Ovary (tissue), 7 donors: ENCODE measurements at regions not wholly inside any gene's neighbourhood (a gene's known extent, or its start where the extent isn't known, plus 50 kb on each side); places are given as distances from the start of the nearest gene placed in this dataset.

Experiments
- DNase-seq, 5 donors: peaks; one replicate each; pipeline ENCODE4 v3.0.0-alpha.2; 2019 to 2020
- H3K27ac ChIP-seq, 2 donors: fragments of 200-600 bp; one replicate each; pipeline versions ENCODE4 v1.5.1 to v1.8.0; 2019 to 2022
- H3K27me3 ChIP-seq: fragments of 200-600 bp; one replicate; pipeline ENCODE4 v1.8.0; 2022
- H3K36me3 ChIP-seq: fragments of 200-600 bp; sonication (generic); one replicate; pipeline ENCODE4 v1.5.1; 2019
- H3K4me1 ChIP-seq: one replicate; pipeline ENCODE4 v1.8.1; 2013; ENCODE audit warnings: mild to moderate bottlenecking, moderate library complexity; ENCODE audit not compliant: insufficient read depth
- H3K4me3 ChIP-seq: fragments of 200-600 bp; sonication (generic); one replicate; pipeline ENCODE4 v1.5.1; 2017
- H3K9me3 ChIP-seq, 2 donors: fragments of 200-600 bp in 1 of 2; sonication (generic) in 1 of 2; one replicate each; pipeline versions ENCODE4 v1.5.1 to v1.8.1; 2013 to 2019; ENCODE audit warnings: mild to moderate bottlenecking in 1 of 2, moderate library complexity in 1 of 2
- EP300 ChIP-seq: sonication (generic); formaldehyde crosslinking; IDR thresholded peaks from one replicate; pipeline ENCODE4 v1.6.1; 2017; ENCODE audit warnings: antibody characterized with exemption
- POLR2A ChIP-seq: fragments of 450-650 bp; IDR thresholded peaks from one replicate; pipeline ENCODE4 v1.6.1; 2017; ENCODE audit warnings: antibody characterized with exemption, mild to moderate bottlenecking, moderate library complexity
- WGBS, 3 donors: extraction: QIAGEN DNeasy Blood & Tissue Kit in 1 of 3; methylation state at CpG; one replicate each; pipeline versions ENCODE4 v1.1.5 to v1.1.7; 2013 to 2017; 5-methylcytosine and 5-hydroxymethylcytosine counted together
- intact Hi-C, 4 donors: fragments of 100-400 bp; cut with DNase I; formaldehyde crosslinking; loops; one replicate each; pipeline versions ENCODE4 v1.11.0 to v1.15.1; 2022 to 2023
- TF ChIP-seq, protein P1 (sequence below), 3 donors: fragments of 450-650 bp in 2 of 3; fragments of 200-600 bp in 1 of 3; IDR thresholded peaks; one replicate each; pipeline versions ENCODE4 v1.5.1 to v1.8.0; 2016 to 2022; ENCODE audit warnings: antibody characterized with exemption in 3 of 3, mild to moderate bottlenecking in 1 of 3
- donor health status: DM: no; HTN: no; CAD: no; lungs with moderate emphysema.
- donor health status: DM: no; HTN: no; CAD: no.
- donor health status: Bipolar disorder and iron deficiency.
- donor health status: DM: no; HTN: no; CAD: no.
- donor health status: DM: yes; HTN: yes; CAD: no.

DNA sequence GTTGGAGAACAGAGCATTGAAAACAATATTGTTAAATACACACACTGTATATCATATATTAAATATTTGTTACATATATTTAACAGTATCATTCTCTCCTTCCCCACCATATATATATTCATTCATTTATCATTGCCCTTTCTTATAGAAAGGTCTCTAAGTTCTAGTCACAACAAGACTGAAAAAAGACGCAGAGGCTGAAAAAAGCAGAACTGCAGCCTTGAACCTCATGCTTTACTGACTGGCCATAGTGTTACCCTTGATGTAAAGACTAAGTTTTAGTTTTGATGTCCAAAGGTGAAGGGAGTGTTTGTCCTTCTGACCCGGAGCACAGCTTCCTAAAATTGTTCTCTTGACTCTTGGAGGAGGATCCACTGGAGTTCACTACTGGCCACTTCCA is 247.9 kb downstream of the PTEN start:
- H3K4me1 ChIP-seq, result no peaks in the 10 kb centered on the region
- no peak overlapping the region for H3K27ac ChIP-seq
- WGBS, 3 donors, result 78 to 90% (median 82%) methylated on average over 2 of the region's 2 CpGs
- H3K9me3 ChIP-seq, result no peaks in the 10 kb centered on the region
- H3K27me3 ChIP-seq, result no peaks in the 10 kb centered on the region
- TF ChIP-seq POLR2A (no peak), EP300 (no peak)
- TF ChIP-seq, protein P1, sequence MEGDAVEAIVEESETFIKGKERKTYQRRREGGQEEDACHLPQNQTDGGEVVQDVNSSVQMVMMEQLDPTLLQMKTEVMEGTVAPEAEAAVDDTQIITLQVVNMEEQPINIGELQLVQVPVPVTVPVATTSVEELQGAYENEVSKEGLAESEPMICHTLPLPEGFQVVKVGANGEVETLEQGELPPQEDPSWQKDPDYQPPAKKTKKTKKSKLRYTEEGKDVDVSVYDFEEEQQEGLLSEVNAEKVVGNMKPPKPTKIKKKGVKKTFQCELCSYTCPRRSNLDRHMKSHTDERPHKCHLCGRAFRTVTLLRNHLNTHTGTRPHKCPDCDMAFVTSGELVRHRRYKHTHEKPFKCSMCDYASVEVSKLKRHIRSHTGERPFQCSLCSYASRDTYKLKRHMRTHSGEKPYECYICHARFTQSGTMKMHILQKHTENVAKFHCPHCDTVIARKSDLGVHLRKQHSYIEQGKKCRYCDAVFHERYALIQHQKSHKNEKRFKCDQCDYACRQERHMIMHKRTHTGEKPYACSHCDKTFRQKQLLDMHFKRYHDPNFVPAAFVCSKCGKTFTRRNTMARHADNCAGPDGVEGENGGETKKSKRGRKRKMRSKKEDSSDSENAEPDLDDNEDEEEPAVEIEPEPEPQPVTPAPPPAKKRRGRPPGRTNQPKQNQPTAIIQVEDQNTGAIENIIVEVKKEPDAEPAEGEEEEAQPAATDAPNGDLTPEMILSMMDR (IDR thresholded peaks at IDR 0.05), result no peak
- no peak for DNase-seq
- H3K36me3 ChIP-seq, result no peaks in the 10 kb centered on the region
- H3K4me3 ChIP-seq, result no peak overlapping the region
- intact Hi-C loops, result no loop called here

DNA sequence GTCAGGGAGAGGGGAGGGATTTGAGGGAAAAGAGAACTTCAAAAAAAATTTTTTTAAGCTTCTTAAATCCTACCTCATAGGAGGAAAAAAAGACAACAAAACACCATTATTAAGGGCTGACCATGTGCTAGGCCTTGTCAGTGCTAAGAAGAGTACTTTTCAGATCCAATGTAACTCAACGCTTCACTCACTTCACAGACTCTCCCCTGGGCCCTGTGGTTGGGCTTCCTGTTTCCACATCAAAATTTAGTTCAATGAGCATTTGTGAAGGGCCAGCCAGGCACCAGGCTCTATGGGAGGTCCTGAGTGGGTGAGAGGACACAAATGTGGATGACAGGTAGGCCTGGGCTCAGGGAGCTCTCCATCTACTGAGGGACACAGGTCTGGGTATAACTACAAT is 249.8 kb downstream of the PTEN start:
- no peak overlapping the region for H3K27ac ChIP-seq
- no peak for DNase-seq
- H3K36me3 ChIP-seq, result no peaks in the 10 kb centered on the region
- 96 to 100% (median 98%) methylated on average over 1 of the region's 1 CpG for WGBS, 3 donors
- no peak overlapping the region for H3K4me3 ChIP-seq
- no peak for TF ChIP-seq POLR2A
- TF ChIP-seq, protein P1 (IDR thresholded peaks at IDR 0.05), result no peak
- no peak for TF ChIP-seq EP300
- no peaks in the 10 kb centered on the region for H3K9me3 ChIP-seq
- H3K4me1 ChIP-seq, result no peaks in the 10 kb centered on the region
- intact Hi-C loops, result no loop called here
- no peaks in the 10 kb centered on the region for H3K27me3 ChIP-seq

DNA sequence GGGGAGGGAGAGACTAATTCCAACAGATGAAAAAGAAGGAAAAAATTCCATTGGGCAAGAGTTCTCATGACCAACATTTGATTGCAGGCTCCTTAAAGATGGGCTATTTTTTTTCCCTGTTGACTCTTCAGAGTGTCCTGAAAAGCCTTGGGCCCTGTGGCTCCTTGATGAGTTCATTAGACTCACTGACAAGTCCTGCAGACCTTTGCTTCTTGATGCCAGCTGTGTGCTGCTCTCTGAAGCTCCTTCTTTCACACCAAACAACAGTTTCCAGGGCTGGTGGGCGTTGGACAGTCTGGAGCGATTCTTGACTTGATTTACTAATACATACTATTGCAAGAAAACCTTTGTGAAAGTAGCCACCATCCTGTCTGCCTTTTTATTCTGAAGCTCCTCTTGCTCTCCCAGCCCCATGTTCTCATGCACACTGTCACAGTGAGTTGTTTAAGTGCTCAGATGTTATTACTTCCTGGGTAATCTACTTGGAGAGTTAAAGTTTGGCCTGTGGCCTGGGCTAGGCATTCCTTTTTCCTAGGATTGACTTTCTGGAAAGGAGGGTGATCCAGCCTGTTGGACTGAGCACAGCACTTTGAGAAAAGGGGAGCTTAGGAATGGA is 250.3 kb downstream of the PTEN start:
- 65 to 100% (median 98%) methylated on average over 2 of the region's 2 CpGs for WGBS, 3 donors
- H3K4me3 ChIP-seq, result no peak overlapping the region
- H3K27ac ChIP-seq, result no peak overlapping the region
- intact Hi-C loops, result no loop called here
- DNase-seq, result no peak
- H3K36me3 ChIP-seq, result no peaks in the 10 kb centered on the region
- TF ChIP-seq POLR2A (no peak), EP300 (no peak)
- TF ChIP-seq, protein P1 (IDR thresholded peaks at IDR 0.05), result no peak
- no peaks in the 10 kb centered on the region for H3K27me3 ChIP-seq
- H3K9me3 ChIP-seq, result no peaks in the 10 kb centered on the region
- no peaks in the 10 kb centered on the region for H3K4me1 ChIP-seq

DNA sequence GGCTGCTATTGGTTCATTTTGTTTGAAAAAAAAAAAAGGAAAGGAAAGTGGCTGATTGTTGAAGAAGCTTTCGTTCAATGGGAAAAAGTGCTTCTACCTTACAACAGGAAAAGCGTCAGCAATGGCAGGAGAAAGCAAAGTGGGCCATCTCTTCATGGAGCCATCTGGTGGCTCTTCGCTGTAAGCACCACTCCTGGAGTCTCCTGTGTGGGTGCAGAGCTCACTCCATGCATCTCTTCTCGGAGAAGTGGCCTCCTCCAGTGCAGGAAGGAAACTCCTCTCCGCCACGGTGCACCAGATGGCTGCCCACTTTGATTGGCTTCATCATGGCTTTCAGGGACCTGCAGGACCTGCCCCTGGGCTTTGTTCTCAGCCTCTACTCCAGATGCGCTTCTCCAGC is 250.9 kb downstream of the PTEN start:
- H3K4me3 ChIP-seq, result no peak overlapping the region
- no peaks in the 10 kb centered on the region for H3K4me1 ChIP-seq
- 87 to 98% (median 87%) methylated on average over 7 of the region's 7 CpGs for WGBS, 3 donors
- no peaks in the 10 kb centered on the region for H3K27me3 ChIP-seq
- H3K9me3 ChIP-seq, result no peaks in the 10 kb centered on the region
- no peak for TF ChIP-seq EP300
- TF ChIP-seq POLR2A, result no peak
- TF ChIP-seq, protein P1 (IDR thresholded peaks at IDR 0.05), result no peak
- no peak overlapping the region for H3K27ac ChIP-seq
- intact Hi-C loops, result no loop called here
- peak in 1 of 5 donors; percentile 35 for DNase-seq
- no peaks in the 10 kb centered on the region for H3K36me3 ChIP-seq
